Hepatocyte (in vitro differentiated cells): ENCODE measurements at regions not wholly inside any gene's neighbourhood (a gene's known extent, or its start where the extent isn't known, plus 50 kb on each side); places are given as distances from the start of the nearest gene placed in this dataset.

Experiments used
- DNase-seq: peaks from one replicate; pipeline ENCODE4 v3.0.0-alpha.2; 2016; ENCODE audit warnings: low spot score
- H2AFZ ChIP-seq: fragments of 200-600 bp; sonication (generic); 2 replicates; pipeline ENCODE4 v1.6.0; 2016; ENCODE audit warnings: antibody characterized with exemption, mild to moderate bottlenecking
- H3K27ac ChIP-seq: fragments of 200-600 bp; sonication (generic); 2 replicates; pipeline ENCODE4 v1.5.1; 2016; ENCODE audit warnings: mild to moderate bottlenecking
- H3K27me3 ChIP-seq: fragments of 200-600 bp; sonication (generic); 2 replicates; pipeline ENCODE4 v1.6.1; 2016
- H3K36me3 ChIP-seq: fragments of 200-600 bp; sonication (generic); replicated peaks from 2 replicates; pipeline ENCODE4 v1.5.1; 2016; ENCODE audit warnings: low read depth; ENCODE audit not compliant: insufficient read depth
- H3K4me1 ChIP-seq: fragments of 200-600 bp; sonication (generic); 2 replicates; pipeline ENCODE4 v1.5.1; 2016; ENCODE audit warnings: mild to moderate bottlenecking, moderate library complexity; ENCODE audit not compliant: insufficient read depth
- H3K4me2 ChIP-seq: fragments of 200-600 bp; sonication (generic); 2 replicates; pipeline ENCODE4 v1.6.0; 2016
- H3K4me3 ChIP-seq: fragments of 200-600 bp; sonication (generic); 2 replicates; pipeline ENCODE4 v1.5.1; 2016; ENCODE audit warnings: mild to moderate bottlenecking
- H3K79me2 ChIP-seq: fragments of 200-600 bp; sonication (generic); 2 replicates; pipeline ENCODE4 v1.6.0; 2017; ENCODE audit warnings: mild to moderate bottlenecking
- H3K9me2 ChIP-seq: fragments of 200-600 bp; sonication (generic); replicated peaks from 2 replicates; pipeline ENCODE4 v1.6.0; 2017; ENCODE audit warnings: mild to moderate bottlenecking; ENCODE audit not compliant: insufficient read depth
- H3K9me3 ChIP-seq: fragments of 200-600 bp; sonication (generic); 2 replicates; pipeline ENCODE4 v1.5.1; 2016; ENCODE audit warnings: low read depth, mild to moderate bottlenecking
- H4K20me1 ChIP-seq: fragments of 200-600 bp; sonication (generic); 2 replicates; pipeline ENCODE4 v1.6.0; 2016; ENCODE audit warnings: mild to moderate bottlenecking; ENCODE audit not compliant: insufficient read depth, poor library complexity, severe bottlenecking
- CTCF ChIP-seq: fragments of 200-600 bp; sonication (generic); IDR thresholded peaks from 2 replicates; pipeline ENCODE4 v1.5.1; 2016; ENCODE audit warnings: antibody characterized with exemption, mild to moderate bottlenecking; ENCODE audit not compliant: poor library complexity
- EZH2 ChIP-seq: fragments of 200-600 bp; sonication (generic); IDR thresholded peaks from 2 replicates; pipeline ENCODE4 v1.6.1; 2016; ENCODE audit warnings: antibody characterized with exemption, mild to moderate bottlenecking, borderline replicate concordance
- EZH2phosphoT487 ChIP-seq: fragments of 200-600 bp; sonication (generic); IDR thresholded peaks from one replicate; pipeline ENCODE4 v1.6.1; 2018; ENCODE audit warnings: antibody characterized with exemption, mild to moderate bottlenecking, low read depth, moderate library complexity; ENCODE audit not compliant: unreplicated experiment, severe bottlenecking
- WGBS: methylation state at CpG from one replicate; pipeline ENCODE4 v1.1.6; 2016; ENCODE audit warnings: low lambda C conversion rate; ENCODE audit errors: missing lambda C conversion rate; 5-methylcytosine and 5-hydroxymethylcytosine counted together

DNA sequence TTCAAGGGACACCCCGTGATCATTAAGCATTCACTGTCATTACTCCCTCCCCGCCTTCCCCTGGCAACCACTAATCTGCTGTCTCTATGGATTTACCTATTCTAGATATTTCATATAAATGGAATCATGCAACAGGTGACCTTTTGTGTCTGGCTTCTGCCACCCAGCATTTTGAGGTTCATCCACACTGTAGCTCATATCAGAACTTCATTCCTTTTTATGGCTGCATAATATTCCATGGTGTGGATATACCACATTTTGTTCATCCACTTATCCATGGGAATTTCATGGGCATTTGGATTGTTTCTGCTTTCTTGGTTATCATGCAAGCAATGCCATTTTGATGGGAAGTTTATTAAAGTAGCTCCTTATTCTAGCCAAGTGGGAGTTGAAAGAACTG lies 184.2 kb upstream of the VASH1 start:
- Histone ChIP-seq H3K79me2 (no peaks in the 10 kb centered on the region), H4K20me1 (no peaks in the 10 kb centered on the region), H3K27ac (no peak overlapping the region), H3K4me1 (no peaks in the 10 kb centered on the region), H3K27me3 (no peaks in the 10 kb centered on the region), H3K9me2 (no peaks in the 10 kb centered on the region), H3K4me2 (no peak overlapping the region), H3K36me3 (no peaks in the 10 kb centered on the region), H3K4me3 (no peak overlapping the region), H3K9me3 (no peaks in the 10 kb centered on the region), H2AFZ (no peak overlapping the region)
- TF ChIP-seq EZH2 (no peak), CTCF (no peak), EZH2phosphoT487 (no peak)
- no peak for DNase-seq
- WGBS, result 93% methylated on average over 2 of the region's 2 CpGs

DNA sequence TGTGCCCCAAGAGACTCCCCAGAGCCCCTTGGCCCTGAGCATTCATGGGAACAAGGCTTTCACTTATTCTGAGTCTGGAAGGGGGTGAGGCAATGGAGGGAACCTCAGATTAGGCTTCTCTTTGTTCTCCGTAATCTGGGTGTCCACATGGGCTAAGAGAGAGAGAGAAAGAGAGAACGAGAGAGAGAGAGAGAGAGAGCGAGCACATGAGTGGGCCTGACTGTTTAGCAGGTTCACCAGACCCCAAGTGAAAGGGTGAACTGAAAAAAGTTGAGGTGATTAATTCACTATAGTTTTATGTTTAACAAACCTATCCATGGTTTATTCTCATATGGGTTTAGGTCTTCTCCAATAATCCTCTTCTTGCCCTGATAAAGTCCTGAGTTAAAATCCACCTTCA lies 183.4 kb upstream of the VASH1 start:
- 87% methylated on average over 3 of the region's 3 CpGs for WGBS
- no peaks in the 10 kb centered on the region for H4K20me1 ChIP-seq
- H3K4me1 ChIP-seq, result no peaks in the 10 kb centered on the region
- H3K9me3 ChIP-seq, result no peaks in the 10 kb centered on the region
- H3K27me3 ChIP-seq, result no peaks in the 10 kb centered on the region
- no peak overlapping the region for H3K27ac ChIP-seq
- no peak for DNase-seq
- no peak overlapping the region for H3K4me3 ChIP-seq
- no peaks in the 10 kb centered on the region for H3K79me2 ChIP-seq
- no peaks in the 10 kb centered on the region for H3K36me3 ChIP-seq
- no peaks in the 10 kb centered on the region for H3K9me2 ChIP-seq
- TF ChIP-seq EZH2phosphoT487 (no peak), CTCF (no peak), EZH2 (no peak)
- H3K4me2 ChIP-seq, result no peak overlapping the region
- no peak overlapping the region for H2AFZ ChIP-seq

GRCh38 chr14:76580399-76580798 lies 180.9 kb upstream of the VASH1 start:
- H3K4me3 ChIP-seq, result no peak overlapping the region

More at GRCh38 chr14:76580399-76580798, 180.9 kb upstream of the VASH1 start:
- Histone ChIP-seq H3K4me2 (no peak overlapping the region), H3K36me3 (no peaks in the 10 kb centered on the region), H4K20me1 (no peaks in the 10 kb centered on the region), H3K9me3 (no peaks in the 10 kb centered on the region), H3K9me2 (no peaks in the 10 kb centered on the region), H3K79me2 (no peaks in the 10 kb centered on the region), H3K27ac (no peak overlapping the region), H2AFZ (no peak overlapping the region), H3K4me1 (no peaks in the 10 kb centered on the region), H3K27me3 (no peaks in the 10 kb centered on the region)
- DNase-seq, result no peak
- TF ChIP-seq EZH2, result no peak
- TF ChIP-seq CTCF, result no peak
- TF ChIP-seq EZH2phosphoT487, result no peak
- WGBS, result 91% methylated on average over 2 of the region's 2 CpGs
